Kasumi-1 (cell line): ENCODE measurements at regions not wholly inside any gene's neighbourhood (a gene's known extent, or its start where the extent isn't known, plus 50 kb on each side); places are given as distances from the start of the nearest gene placed in this dataset.
"Not testable (repeated sequence)": the region's sequence is repeated elsewhere in the genome, so short reads cannot be mapped to it uniquely, and the experiment has no call there.

Experiments
- DNase-seq, 2 experiments: peaks; one replicate each; lab custom pipeline; 2025; lab: John Stamatoyannopoulos, UW

- not testable (repeated sequence) for DNase-seq
Measured at GRCh38 chr3:198147993-198148392, 188.0 kb downstream of the LMLN start.

DNA sequence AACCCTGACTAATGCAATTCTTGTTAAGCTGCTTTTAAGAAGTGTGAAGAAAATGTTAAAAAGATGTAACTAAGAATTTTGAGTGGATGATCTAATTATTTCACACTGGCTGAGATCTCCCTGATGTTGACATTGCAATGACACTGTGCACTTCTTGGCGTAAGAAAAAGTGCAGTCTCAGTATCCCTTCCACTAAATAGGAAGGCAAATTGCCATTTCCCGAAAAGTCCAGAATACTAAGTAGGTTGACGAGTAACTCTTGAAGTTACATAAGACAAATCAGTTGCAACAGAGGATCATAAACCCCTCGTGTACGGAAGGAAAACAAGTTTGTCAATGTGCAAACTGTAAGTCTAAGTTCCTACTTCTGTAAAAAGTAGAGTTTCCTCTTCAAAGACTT, 189.9 kb downstream of the LMLN start:
- not testable (repeated sequence) for DNase-seq

DNA sequence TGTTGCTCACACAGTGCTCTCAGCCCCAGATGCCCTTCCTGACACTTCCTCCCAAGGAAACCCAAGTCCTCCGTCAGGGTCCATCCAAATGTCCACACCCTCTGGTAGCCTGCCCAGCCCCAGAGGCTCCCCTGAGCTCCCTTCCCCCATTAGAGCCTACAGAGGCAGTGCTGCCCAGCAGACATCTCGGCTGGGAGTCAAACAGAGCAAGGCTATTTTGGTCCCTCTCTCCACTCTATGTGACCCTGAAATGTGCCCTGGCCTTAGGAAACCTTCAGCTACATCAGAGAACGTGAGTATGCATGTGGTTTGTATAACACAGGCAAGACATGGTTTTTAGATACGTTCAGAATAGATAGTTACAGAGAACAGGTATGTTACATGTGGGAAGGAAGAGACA, 191.8 kb downstream of the LMLN start:
- DNase-seq = not testable (repeated sequence)

GRCh38 chr3:198155771-198156170, 195.8 kb downstream of the LMLN start:
- DNase-seq = not testable (repeated sequence)

GRCh38 chr3:198157231-198157868, 197.3 kb downstream of the LMLN start:
- not testable (repeated sequence) for DNase-seq

- not testable (repeated sequence) for DNase-seq
Measured at GRCh38 chr3:198158007-198158406, 198.0 kb downstream of the LMLN start.

DNA sequence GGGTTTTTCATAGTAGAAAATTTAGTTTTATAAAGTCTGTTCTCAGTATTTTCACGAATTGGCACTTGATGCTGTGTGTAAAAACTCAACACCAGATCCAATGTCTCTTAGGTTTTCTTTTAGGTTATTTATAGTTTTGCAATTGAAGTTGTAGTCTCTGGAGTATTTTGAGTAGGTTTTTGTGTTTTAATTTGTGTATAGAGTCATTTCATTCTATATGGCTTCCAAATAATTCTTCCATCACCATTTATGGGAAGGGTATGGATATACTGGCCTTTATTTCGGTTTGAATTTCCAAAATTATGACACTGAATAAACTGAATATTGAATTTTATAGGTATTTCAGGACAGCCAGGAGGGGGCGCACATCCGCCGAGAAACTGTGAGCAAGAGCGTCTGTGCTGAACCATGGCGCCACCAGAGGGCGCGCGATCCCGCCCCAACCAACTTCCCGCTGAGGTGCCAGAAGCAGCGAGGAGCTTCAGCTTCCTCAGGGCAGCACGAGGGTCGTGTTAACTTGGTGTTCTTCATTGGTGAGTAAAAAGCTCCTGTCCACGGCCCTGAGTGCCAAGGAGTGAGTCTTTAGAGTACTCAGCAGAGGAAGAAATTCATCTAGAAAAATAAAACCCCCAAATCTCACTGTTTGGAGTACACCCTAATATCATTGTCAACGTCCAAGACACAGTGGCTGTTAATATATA, 207.5 kb downstream of the LMLN start:
- DNase-seq = not testable (repeated sequence)

DNA sequence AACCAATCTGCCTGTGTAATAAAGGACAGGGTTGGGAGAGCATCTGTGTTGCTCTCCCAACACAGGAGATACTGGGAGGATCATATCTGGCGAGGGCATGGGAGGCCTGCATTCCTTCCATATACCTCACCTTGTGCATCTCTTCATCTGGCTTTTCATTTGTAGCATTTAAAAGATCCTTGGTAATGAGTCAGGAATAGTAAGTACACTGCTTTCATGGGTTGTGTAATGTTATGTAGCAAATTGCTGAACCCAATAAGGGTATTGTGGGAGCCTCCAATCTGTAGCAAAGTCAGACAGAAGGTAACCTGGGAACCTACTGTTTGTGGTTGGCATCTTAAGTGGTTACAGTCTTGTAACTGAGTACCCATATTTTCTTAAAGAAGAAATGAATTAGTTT, 210.8 kb downstream of the LMLN start:
- DNase-seq = not testable (repeated sequence)

DNA sequence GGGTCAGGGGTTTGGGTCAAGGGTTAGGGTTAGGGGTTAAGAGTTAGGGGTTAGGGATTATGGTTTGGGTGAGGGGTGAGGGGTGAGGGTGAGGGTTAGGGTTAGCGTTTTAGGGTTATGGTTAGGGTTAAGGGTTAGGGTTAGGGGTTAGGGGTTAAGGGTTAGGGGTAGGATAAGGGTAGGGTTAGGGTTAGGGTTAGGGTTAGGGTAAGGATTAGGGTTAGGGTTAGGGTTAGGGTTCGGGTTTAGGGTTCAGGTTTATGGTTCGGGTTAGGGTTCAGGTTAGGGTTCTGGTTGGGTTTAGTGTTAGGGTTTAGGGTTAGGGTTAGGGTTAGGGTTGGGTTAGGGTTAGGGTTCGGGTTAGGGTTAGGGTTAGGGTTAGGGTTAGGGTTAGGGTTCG, 213.1 kb downstream of the LMLN start:
- not testable (repeated sequence) for DNase-seq

DNA sequence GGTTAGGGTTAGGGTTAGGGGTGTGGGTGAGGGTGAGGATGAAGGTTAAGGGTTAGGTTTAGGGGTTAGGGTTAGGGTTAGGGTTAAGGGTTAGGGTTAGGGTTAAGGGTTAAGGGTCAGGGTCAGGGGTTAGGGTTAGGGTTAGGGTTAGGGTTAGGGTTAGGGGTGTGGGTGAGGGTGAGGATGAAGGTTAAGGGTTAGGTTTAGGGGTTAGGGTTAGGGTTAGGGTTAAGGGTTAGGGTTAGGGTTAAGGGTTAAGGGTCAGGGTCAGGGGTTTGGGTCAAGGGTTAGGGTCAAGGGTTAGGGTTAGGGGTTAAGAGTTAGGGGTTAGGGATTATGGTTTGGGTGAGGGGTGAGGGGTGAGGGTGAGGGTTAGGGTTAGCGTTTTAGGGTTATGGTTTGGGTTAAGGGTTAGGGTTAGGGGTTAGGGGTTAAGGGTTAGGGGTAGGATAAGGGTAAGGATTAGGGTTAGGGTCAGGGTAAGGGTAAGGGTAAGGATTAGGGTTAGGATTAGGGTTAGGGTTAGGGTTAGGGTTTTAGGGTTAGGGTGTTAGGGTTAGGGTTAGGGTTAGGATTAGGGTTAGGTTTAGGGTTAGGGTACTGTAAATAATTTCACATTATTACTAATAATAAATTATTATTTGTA, 214.0 kb downstream of the LMLN start:
- not testable (repeated sequence) for DNase-seq
